GM12864 (cell line): ENCODE measurements at regions not wholly inside any gene's neighbourhood (a gene's known extent, or its start where the extent isn't known, plus 50 kb on each side); places are given as distances from the start of the nearest gene placed in this dataset.

ENCODE experiments used
- DNase-seq: peaks from one replicate; pipeline ENCODE4 v3.0.0-alpha.2; 2011; ENCODE audit warnings: low read depth
- H3K4me3 ChIP-seq: 2 replicates; pipeline ENCODE4 v1.5.1; 2011; ENCODE audit warnings: mild to moderate bottlenecking, low read depth, low read length, control low read depth
- CTCF ChIP-seq: IDR thresholded peaks from 2 replicates; pipeline ENCODE4 v1.5.1; 2011; ENCODE audit warnings: low read depth, mild to moderate bottlenecking, moderate library complexity, low read length, control low read depth, inconsistent platforms; ENCODE audit errors: missing control alignments

DNA sequence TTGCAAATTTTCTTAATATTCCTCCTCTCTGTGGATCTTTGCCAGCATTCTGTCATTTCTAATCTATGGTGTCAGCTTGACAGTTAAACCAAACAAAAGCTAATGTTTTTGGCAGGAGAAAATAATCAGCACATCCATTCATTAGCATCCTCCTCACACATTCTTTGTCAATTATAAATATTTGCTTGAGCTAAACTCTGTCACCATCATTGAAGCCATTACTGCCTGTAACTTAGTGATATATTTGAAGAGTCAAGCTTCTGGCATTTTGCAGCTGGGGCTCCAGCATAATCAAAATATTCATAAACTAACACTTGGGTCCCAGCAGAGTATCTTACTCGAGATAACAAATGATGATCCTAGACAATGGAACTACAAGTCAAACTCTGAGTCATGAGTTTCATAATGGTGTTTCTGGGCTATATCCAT lies 126.1 kb downstream of the EIF4E start:
- TF ChIP-seq CTCF, result no peak
- H3K4me3 ChIP-seq, result no peak overlapping the region
- no peak for DNase-seq

GRCh38 chr4:98801259-98801725 lies 127.6 kb downstream of the EIF4E start:
- no peak overlapping the region for H3K4me3 ChIP-seq
- no peak for TF ChIP-seq CTCF
- no peak for DNase-seq

DNA sequence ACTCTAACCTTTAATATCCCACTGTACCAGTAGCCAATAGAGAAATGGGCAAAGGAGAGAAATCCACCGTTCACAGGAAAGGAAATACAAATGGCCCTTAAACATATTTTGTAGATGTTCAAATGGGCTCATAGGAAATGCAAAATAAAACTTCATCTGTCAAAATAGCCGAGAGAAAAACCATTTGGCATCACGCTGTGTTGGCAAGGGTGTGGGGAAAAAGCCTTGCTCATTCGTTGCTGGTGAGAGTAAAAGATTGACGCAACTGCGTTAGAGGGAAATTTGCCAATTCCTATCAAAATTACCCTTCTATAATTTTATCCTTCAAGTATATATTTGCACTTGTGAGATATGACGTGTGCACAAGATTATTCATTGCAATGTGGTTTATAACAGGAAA lies 131.9 kb downstream of the EIF4E start:
- TF ChIP-seq CTCF, result no peak
- no peak overlapping the region for H3K4me3 ChIP-seq
- no peak for DNase-seq

- no peak for TF ChIP-seq CTCF
- H3K4me3 ChIP-seq, result no peak overlapping the region
- DNase-seq, result no peak
Measured at GRCh38 chr4:98794565-98795205, 134.2 kb downstream of the EIF4E start.

- DNase-seq, result no peak
- H3K4me3 ChIP-seq, result no peak overlapping the region
- no peak for TF ChIP-seq CTCF
Measured at GRCh38 chr4:98793658-98794057, 135.2 kb upstream of the TSPAN5 start.

GRCh38 chr4:98786866-98787265 lies 128.5 kb upstream of the TSPAN5 start:
- no peak for DNase-seq
- no peak for TF ChIP-seq CTCF
- H3K4me3 ChIP-seq, result no peak overlapping the region
